ENCODE measurements at regions not wholly inside any gene's neighbourhood (a gene's known extent, or its start where the extent isn't known, plus 50 kb on each side); places are given as distances from the start of the nearest gene placed in this dataset.

- Histone ChIP-seq H3K36me3 (no peaks in the 10 kb centered on the region), H3K27me3 (no peaks in the 10 kb centered on the region), H3K4me3 (no peak overlapping the region), H3K4me1 (no peaks in the 10 kb centered on the region), H3K9me3 (no peaks in the 10 kb centered on the region), H3K27ac (no peak overlapping the region)
- intact Hi-C loops (cut with DNase I), result no loop called here
- no peak for TF ChIP-seq POLR2AphosphoS5 (IDR thresholded peaks at IDR 0.05; ENCODE audit: insufficient read depth in 1 of 2, low read depth in 1 of 2)
- no peak for TF ChIP-seq POLR2A (IDR thresholded peaks at IDR 0.05)
- TF ChIP-seq CTCF (IDR thresholded peaks at IDR 0.05), result no peak
- no peak for DNase-seq (ENCODE audit: extremely low spot score in 2 of 2)
Observed at GRCh38 chr20:41748051-41748450, 129.9 kb upstream of the CHD6 start.

- intact Hi-C loops (cut with DNase I), result no loop called here
- H3K27me3 ChIP-seq, result no peaks in the 10 kb centered on the region
- H3K27ac ChIP-seq, result no peak overlapping the region
- peak in 1 of 2 donors; percentile 65 for DNase-seq (ENCODE audit: extremely low spot score in 2 of 2)
- no peaks in the 10 kb centered on the region for H3K9me3 ChIP-seq
- no peaks in the 10 kb centered on the region for H3K4me1 ChIP-seq
- H3K36me3 ChIP-seq, result no peaks in the 10 kb centered on the region
- no peak for TF ChIP-seq CTCF (IDR thresholded peaks at IDR 0.05)
- TF ChIP-seq POLR2A (IDR thresholded peaks at IDR 0.05), result no peak
- TF ChIP-seq POLR2AphosphoS5 (IDR thresholded peaks at IDR 0.05; ENCODE audit: insufficient read depth in 1 of 2, low read depth in 1 of 2), result no peak
- H3K4me3 ChIP-seq, result no peak overlapping the region
Observed at GRCh38 chr20:41747226-41747625, 129.0 kb upstream of the CHD6 start.

GRCh38 chr20:41746635-41747034, 128.5 kb upstream of the CHD6 start:
- DNase-seq (ENCODE audit: extremely low spot score in 2 of 2), result no peak
- H3K27me3 ChIP-seq, result no peaks in the 10 kb centered on the region
- H3K27ac ChIP-seq, result no peak overlapping the region
- H3K9me3 ChIP-seq, result no peaks in the 10 kb centered on the region
- intact Hi-C loops (cut with DNase I), result no loop called here
- H3K4me3 ChIP-seq, result no peak overlapping the region
- TF ChIP-seq POLR2AphosphoS5 (IDR thresholded peaks at IDR 0.05; ENCODE audit: insufficient read depth in 1 of 2, low read depth in 1 of 2) (no peak), CTCF (IDR thresholded peaks at IDR 0.05) (no peak), POLR2A (IDR thresholded peaks at IDR 0.05) (no peak)
- H3K4me1 ChIP-seq, result no peaks in the 10 kb centered on the region
- H3K36me3 ChIP-seq, result no peaks in the 10 kb centered on the region

GRCh38 chr20:41738604-41739206, 120.5 kb upstream of the CHD6 start:
- Histone ChIP-seq H3K27me3 (no peaks in the 10 kb centered on the region), H3K27ac (no peak overlapping the region), H3K4me1 (no peaks in the 10 kb centered on the region), H3K36me3 (no peaks in the 10 kb centered on the region), H3K4me3 (no peak overlapping the region), H3K9me3 (no peaks in the 10 kb centered on the region)
- intact Hi-C loops (cut with DNase I), result loop anchor here (10.0 kb wide), 1 partner anchor 1446 kb away; the partner anchor contains the start of gene PTPRT
- DNase-seq (ENCODE audit: extremely low spot score in 2 of 2), result peak in 1 of 2 donors; percentile 47
- no peak for TF ChIP-seq POLR2AphosphoS5 (IDR thresholded peaks at IDR 0.05; ENCODE audit: insufficient read depth in 1 of 2, low read depth in 1 of 2)
- no peak for TF ChIP-seq POLR2A (IDR thresholded peaks at IDR 0.05)
- peak; percentile 31 to 56 (median 50) for TF ChIP-seq CTCF (IDR thresholded peaks at IDR 0.05)

GRCh38 chr20:41735949-41736348, 117.8 kb upstream of the CHD6 start:
- H3K27ac ChIP-seq, result no peak overlapping the region
- H3K4me3 ChIP-seq, result no peak overlapping the region
- no peak for TF ChIP-seq POLR2AphosphoS5 (IDR thresholded peaks at IDR 0.05; ENCODE audit: insufficient read depth in 1 of 2, low read depth in 1 of 2)
- no peak for TF ChIP-seq POLR2A (IDR thresholded peaks at IDR 0.05)
- TF ChIP-seq CTCF (IDR thresholded peaks at IDR 0.05), result no peak
- no peaks in the 10 kb centered on the region for H3K36me3 ChIP-seq
- no peak for DNase-seq (ENCODE audit: extremely low spot score in 2 of 2)
- no peaks in the 10 kb centered on the region for H3K9me3 ChIP-seq
- H3K27me3 ChIP-seq, result no peaks in the 10 kb centered on the region
- no peaks in the 10 kb centered on the region for H3K4me1 ChIP-seq
- intact Hi-C loops (cut with DNase I), result loop anchor here (10.0 kb wide), 1 partner anchor 1449 kb away; the partner anchor contains the start of gene PTPRT

Data from vagina (tissue), 2 donors.